GM12878 (cell line): ENCODE measurements at regions not wholly inside any gene's neighbourhood (a gene's known extent, or its start where the extent isn't known, plus 50 kb on each side); places are given as distances from the start of the nearest gene placed in this dataset.

Experiments used
- BRCA1 ChIP-seq: IDR thresholded peaks from 2 replicates; pipeline ENCODE4 v1.6.1; 2011; ENCODE audit warnings: low read depth, low read length, improper control_type of control experiment
- ETV6 ChIP-seq, 2 experiments: fragments of 450-650 bp in 1 of 2; IDR thresholded peaks in 1 of 2; conservative IDR thresholded peaks in 1 of 2; 2 replicates each; pipeline ENCODE4 v1.6.1; 2014; ENCODE audit warnings: antibody characterized with exemption in 1 of 2, borderline replicate concordance in 1 of 2, low read depth in 1 of 2, mild to moderate bottlenecking in 1 of 2, moderate library complexity in 1 of 2
- JUNB ChIP-seq: IDR thresholded peaks from 2 replicates; pipeline ENCODE4 v1.6.1; 2016; ENCODE audit warnings: antibody characterized with exemption, mild to moderate bottlenecking
- POLR2A ChIP-seq: IDR thresholded peaks from 2 replicates; pipeline ENCODE4 v1.6.1; 2011; ENCODE audit warnings: low read depth, mild to moderate bottlenecking, low read length
- TAF1 ChIP-seq: IDR thresholded peaks from 2 replicates; pipeline ENCODE4 v1.6.1; 2011; ENCODE audit warnings: mild to moderate bottlenecking, low read depth, low read length, borderline replicate concordance
- TF ChIP-seq, protein P1 (sequence below): IDR thresholded peaks from 2 replicates; pipeline ENCODE4 v1.6.1; 2012; ENCODE audit warnings: low read depth, low read length, improper control_type of control experiment
- TF ChIP-seq, protein P2 (sequence below): IDR thresholded peaks from 2 replicates; pipeline ENCODE4 v1.6.1; 2012; ENCODE audit warnings: low read length, inconsistent platforms
- TF ChIP-seq, protein P3 (sequence below): IDR thresholded peaks from 2 replicates; pipeline ENCODE4 v1.6.1; 2011; ENCODE audit warnings: low read depth, low read length, improper control_type of control experiment, borderline replicate concordance
- TF ChIP-seq, protein P4 (sequence below), 3 experiments: IDR thresholded peaks in 2 of 3; conservative IDR thresholded peaks in 1 of 3; 2 replicates each; pipeline ENCODE4 v1.5.1; 2011; ENCODE audit warnings: low read depth in 3 of 3, low read length in 3 of 3, mild to moderate bottlenecking in 3 of 3, control low read depth in 2 of 3, moderate library complexity in 2 of 3, inconsistent platforms in 1 of 3, mixed read lengths in 1 of 3; ENCODE audit not compliant: control insufficient read depth in 2 of 3, insufficient read depth in 1 of 3; ENCODE audit errors: extremely low read depth in 1 of 3

DNA sequence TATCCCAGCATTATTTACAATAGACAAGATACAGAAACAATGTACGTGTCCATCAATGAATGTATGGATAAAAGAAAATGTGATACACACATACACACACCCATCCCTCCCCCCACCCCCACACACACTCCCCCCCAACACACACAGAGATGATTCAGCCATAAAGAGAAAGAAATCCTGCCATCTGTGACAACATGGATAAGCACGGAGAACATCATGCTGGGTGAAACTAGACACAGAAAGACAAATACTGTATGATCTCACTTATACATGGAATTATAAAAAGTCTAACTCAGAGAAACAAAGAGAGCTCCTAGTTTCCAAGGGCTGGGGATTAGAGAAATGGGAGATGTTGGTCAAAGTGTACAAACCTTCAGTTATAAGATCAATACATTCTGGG is 104.8 kb upstream of the LY86 start:
- TF ChIP-seq ETV6 (conservative IDR thresholded peaks at IDR 0.05 in 1 of 2, IDR thresholded peaks at IDR 0.05 in 1 of 2; ENCODE audit: borderline replicate concordance in 1 of 2, low read depth in 1 of 2) (no peak), POLR2A (no peak), TAF1 (no peak), BRCA1 (no peak), JUNB (no peak)
- TF ChIP-seq, protein P1, sequence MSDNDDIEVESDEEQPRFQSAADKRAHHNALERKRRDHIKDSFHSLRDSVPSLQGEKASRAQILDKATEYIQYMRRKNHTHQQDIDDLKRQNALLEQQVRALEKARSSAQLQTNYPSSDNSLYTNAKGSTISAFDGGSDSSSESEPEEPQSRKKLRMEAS = no peak
- TF ChIP-seq, protein P2, sequence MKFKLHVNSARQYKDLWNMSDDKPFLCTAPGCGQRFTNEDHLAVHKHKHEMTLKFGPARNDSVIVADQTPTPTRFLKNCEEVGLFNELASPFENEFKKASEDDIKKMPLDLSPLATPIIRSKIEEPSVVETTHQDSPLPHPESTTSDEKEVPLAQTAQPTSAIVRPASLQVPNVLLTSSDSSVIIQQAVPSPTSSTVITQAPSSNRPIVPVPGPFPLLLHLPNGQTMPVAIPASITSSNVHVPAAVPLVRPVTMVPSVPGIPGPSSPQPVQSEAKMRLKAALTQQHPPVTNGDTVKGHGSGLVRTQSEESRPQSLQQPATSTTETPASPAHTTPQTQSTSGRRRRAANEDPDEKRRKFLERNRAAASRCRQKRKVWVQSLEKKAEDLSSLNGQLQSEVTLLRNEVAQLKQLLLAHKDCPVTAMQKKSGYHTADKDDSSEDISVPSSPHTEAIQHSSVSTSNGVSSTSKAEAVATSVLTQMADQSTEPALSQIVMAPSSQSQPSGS = no peak
- TF ChIP-seq, protein P3, sequence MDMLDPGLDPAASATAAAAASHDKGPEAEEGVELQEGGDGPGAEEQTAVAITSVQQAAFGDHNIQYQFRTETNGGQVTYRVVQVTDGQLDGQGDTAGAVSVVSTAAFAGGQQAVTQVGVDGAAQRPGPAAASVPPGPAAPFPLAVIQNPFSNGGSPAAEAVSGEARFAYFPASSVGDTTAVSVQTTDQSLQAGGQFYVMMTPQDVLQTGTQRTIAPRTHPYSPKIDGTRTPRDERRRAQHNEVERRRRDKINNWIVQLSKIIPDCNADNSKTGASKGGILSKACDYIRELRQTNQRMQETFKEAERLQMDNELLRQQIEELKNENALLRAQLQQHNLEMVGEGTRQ = no peak
- TF ChIP-seq, protein P4, sequence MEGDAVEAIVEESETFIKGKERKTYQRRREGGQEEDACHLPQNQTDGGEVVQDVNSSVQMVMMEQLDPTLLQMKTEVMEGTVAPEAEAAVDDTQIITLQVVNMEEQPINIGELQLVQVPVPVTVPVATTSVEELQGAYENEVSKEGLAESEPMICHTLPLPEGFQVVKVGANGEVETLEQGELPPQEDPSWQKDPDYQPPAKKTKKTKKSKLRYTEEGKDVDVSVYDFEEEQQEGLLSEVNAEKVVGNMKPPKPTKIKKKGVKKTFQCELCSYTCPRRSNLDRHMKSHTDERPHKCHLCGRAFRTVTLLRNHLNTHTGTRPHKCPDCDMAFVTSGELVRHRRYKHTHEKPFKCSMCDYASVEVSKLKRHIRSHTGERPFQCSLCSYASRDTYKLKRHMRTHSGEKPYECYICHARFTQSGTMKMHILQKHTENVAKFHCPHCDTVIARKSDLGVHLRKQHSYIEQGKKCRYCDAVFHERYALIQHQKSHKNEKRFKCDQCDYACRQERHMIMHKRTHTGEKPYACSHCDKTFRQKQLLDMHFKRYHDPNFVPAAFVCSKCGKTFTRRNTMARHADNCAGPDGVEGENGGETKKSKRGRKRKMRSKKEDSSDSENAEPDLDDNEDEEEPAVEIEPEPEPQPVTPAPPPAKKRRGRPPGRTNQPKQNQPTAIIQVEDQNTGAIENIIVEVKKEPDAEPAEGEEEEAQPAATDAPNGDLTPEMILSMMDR (IDR thresholded peaks at IDR 0.05 in 2 of 3, conservative IDR thresholded peaks at IDR 0.05 in 1 of 3; ENCODE audit: control insufficient read depth in 2 of 3, extremely low read depth in 1 of 3, insufficient read depth in 1 of 3, low read depth in 3 of 3, low read length in 3 of 3) = no peak
